ENCODE measurements at regions not wholly inside any gene's neighbourhood (a gene's known extent, or its start where the extent isn't known, plus 50 kb on each side); places are given as distances from the start of the nearest gene placed in this dataset.
"Not testable (repeated sequence)": the region's sequence is repeated elsewhere in the genome, so short reads cannot be mapped to it uniquely, and the experiment has no call there.

GRCh38 chr3:190972840-190973270 is 110.4 kb upstream of the GMNC start:
- TF ChIP-seq, protein P1, sequence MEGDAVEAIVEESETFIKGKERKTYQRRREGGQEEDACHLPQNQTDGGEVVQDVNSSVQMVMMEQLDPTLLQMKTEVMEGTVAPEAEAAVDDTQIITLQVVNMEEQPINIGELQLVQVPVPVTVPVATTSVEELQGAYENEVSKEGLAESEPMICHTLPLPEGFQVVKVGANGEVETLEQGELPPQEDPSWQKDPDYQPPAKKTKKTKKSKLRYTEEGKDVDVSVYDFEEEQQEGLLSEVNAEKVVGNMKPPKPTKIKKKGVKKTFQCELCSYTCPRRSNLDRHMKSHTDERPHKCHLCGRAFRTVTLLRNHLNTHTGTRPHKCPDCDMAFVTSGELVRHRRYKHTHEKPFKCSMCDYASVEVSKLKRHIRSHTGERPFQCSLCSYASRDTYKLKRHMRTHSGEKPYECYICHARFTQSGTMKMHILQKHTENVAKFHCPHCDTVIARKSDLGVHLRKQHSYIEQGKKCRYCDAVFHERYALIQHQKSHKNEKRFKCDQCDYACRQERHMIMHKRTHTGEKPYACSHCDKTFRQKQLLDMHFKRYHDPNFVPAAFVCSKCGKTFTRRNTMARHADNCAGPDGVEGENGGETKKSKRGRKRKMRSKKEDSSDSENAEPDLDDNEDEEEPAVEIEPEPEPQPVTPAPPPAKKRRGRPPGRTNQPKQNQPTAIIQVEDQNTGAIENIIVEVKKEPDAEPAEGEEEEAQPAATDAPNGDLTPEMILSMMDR (IDR thresholded peaks at IDR 0.05; ENCODE audit: control insufficient read depth, extremely low read depth, insufficient read depth) = no peak
- DNase-seq (ENCODE audit: low read depth) = no peak
- no peak overlapping the region for H3K4me3 ChIP-seq (ENCODE audit: low read depth, low read length)

GRCh38 chr3:190972196-190972595 is 109.7 kb upstream of the GMNC start:
- TF ChIP-seq, protein P1 (IDR thresholded peaks at IDR 0.05; ENCODE audit: control insufficient read depth, extremely low read depth, insufficient read depth) = no peak
- DNase-seq (ENCODE audit: low read depth) = no peak
- no peak overlapping the region for H3K4me3 ChIP-seq (ENCODE audit: low read depth, low read length)

DNA sequence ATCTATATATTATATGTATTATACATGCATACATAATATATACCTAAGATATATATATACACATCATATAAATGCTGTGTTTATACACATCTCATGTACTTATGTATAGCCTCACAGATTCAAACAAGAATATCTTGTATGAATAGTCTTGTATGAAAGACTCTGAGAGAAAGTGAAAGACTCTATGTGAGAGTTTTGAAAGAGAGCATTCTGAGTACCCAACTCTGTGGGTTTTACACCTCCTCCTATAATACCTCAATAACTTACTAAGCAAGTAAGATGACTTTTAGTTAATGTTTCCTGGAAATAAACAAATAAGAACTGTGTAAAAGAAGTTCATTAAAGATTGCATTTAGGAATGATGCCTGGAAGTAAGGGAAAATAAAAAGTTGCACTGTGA is 108.1 kb upstream of the GMNC start:
- no peak overlapping the region for H3K4me3 ChIP-seq (ENCODE audit: low read depth, low read length)
- DNase-seq (ENCODE audit: low read depth) = no peak
- TF ChIP-seq, protein P1 (IDR thresholded peaks at IDR 0.05; ENCODE audit: control insufficient read depth, extremely low read depth, insufficient read depth) = no peak

GRCh38 chr3:190968616-190969015 is 106.1 kb upstream of the GMNC start:
- DNase-seq (ENCODE audit: low read depth) = no peak
- TF ChIP-seq, protein P1 (IDR thresholded peaks at IDR 0.05; ENCODE audit: control insufficient read depth, extremely low read depth, insufficient read depth) = no peak
- H3K4me3 ChIP-seq (ENCODE audit: low read depth, low read length) = no peak overlapping the region

- not testable (repeated sequence) for H3K4me3 ChIP-seq (ENCODE audit: low read depth, low read length); DNase-seq (ENCODE audit: low read depth)
These were observed 102.4 kb upstream of the GMNC start for GRCh38 chr3:190964931-190965330.

DNA sequence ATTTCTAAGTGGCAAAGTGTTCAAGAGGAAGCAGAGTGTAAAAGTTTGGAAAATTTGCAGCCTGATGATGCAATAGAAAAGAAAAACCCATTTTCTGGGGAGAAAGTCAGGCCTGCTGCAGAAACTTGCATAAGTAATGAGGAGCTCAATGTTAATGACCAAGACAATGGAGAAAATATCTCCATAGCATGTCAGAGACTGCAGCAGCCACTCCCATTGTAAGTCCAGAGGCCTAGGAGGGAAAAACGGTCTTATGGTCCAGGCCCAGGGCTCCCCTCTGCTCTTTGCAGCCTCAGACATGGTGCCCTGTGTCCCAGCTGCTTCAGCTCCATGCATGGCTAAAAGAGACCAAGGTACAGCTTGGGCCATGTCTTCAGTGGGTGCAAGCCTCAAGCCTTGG is 96.6 kb upstream of the GMNC start:
- DNase-seq (ENCODE audit: low read depth) = no peak
- no peak overlapping the region for H3K4me3 ChIP-seq (ENCODE audit: low read depth, low read length)
- TF ChIP-seq, protein P1 (IDR thresholded peaks at IDR 0.05; ENCODE audit: control insufficient read depth, extremely low read depth, insufficient read depth) = no peak

- no peak for DNase-seq (ENCODE audit: low read depth)
- TF ChIP-seq, protein P1 (IDR thresholded peaks at IDR 0.05; ENCODE audit: control insufficient read depth, extremely low read depth, insufficient read depth) = no peak
- no peak overlapping the region for H3K4me3 ChIP-seq (ENCODE audit: low read depth, low read length)
These were observed 79.3 kb upstream of the GMNC start for GRCh38 chr3:190941694-190942260.

- H3K4me3 ChIP-seq (ENCODE audit: low read depth, low read length); DNase-seq (ENCODE audit: low read depth): not testable (repeated sequence)
These were observed 72.1 kb upstream of the GMNC start for GRCh38 chr3:190934616-190935015.
